CMK (cell line): ENCODE measurements at regions not wholly inside any gene's neighbourhood (a gene's known extent, or its start where the extent isn't known, plus 50 kb on each side); places are given as distances from the start of the nearest gene placed in this dataset.
"Not testable (repeated sequence)": the region's sequence is repeated elsewhere in the genome, so short reads cannot be mapped to it uniquely, and the experiment has no call there.

ENCODE experiments used
- DNase-seq: peaks from one replicate; pipeline ENCODE4 v3.0.0-alpha.2; 2010; ENCODE audit warnings: low read depth

DNA sequence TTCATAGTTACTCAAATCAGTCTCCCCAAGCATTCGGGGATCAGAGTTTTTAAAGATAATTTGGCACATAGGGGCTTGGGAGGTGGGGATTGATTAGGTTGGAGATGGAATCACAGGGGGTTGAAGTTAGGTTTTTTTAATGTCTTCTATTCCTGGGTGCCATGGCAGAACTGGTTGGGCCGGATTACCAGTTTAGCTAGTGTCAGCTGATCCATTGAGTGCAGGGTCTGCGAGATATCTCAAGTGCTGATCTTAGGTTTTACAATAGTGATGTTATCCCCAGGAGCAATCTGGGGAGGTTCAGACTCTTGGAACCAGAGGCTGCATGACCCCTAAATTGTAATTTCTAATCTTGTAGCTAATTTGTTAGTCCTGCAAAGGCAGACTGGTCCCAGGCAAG is 163.5 kb upstream of the ATP10A start:
- not testable (repeated sequence) for DNase-seq

DNA sequence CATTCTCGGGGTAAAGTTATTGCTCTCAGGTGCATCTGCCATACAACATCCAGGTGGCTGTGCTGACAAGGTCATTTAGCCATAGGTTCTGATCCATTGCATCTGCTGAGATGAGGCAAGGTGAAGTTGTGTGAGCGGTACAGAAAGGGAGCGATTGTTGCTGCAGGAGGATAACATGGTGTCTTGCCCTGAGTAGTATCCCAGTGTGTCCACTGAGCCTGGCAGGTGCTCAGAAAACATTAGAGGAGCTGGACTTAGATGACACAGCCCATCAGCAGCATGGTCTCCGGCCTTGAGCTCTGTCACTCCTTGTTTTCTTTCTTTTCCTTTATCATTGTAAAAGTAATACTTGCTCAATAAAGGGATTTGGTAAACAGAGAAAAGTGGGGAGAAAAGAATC is 161.1 kb upstream of the ATP10A start:
- DNase-seq, result no peak

GRCh38 chr15:26023691-26024090 is 160.6 kb upstream of the ATP10A start:
- no peak for DNase-seq

GRCh38 chr15:26023231-26023630 is 160.1 kb upstream of the ATP10A start:
- no peak for DNase-seq

- no peak for DNase-seq
Measured at GRCh38 chr15:26020871-26021270, 157.7 kb upstream of the ATP10A start.

DNA sequence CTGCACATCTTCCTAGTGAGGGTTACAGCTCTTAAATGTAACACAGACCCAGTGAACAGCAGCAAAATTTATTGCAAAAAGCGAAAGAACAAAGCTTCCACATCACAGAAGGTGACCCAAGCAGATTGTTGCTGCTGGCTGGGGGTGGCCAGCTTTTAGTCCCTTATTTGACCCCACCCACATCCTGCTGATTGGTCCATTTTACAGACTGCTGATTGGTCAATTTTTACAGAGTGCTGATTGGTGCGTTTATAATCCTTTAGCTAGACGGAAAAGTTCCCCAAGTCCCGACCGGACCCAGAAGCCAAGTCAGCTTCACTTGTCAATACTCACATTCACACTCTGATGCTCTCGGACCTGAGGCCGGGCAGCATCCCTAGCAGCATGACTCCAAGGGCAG is 154.5 kb upstream of the ATP10A start:
- DNase-seq, result no peak

DNA sequence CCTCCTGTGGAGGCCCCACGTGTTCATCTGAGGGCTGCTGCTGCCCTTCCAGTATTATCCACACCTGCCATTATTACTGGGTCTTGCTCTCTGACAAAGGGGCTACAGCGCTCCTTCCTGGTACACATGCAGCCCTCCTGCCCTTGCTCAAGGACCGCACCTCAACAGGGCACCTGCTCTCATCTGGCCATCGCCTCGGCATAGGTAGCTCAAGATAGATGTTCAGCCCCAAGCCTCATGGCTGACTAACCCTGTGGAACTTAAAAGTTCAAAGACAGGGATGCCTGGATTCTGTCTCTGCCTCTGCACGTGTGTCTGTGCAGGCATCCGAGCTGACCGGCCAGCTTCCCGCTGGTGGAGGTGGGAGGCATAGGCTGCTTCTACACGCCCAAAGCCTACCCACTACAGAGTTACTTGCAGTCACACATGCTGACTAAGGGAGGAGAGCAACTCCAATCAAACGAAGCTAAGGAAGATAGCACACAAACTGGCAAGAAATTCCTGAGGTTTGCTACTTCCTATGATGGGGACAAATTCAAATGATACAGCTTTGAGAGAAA is 152.5 kb upstream of the ATP10A start:
- no peak for DNase-seq

GRCh38 chr15:26013981-26014380 is 150.9 kb upstream of the ATP10A start:
- no peak for DNase-seq

- DNase-seq, result no peak
Measured at GRCh38 chr15:26011916-26012315, 148.8 kb upstream of the ATP10A start.

DNA sequence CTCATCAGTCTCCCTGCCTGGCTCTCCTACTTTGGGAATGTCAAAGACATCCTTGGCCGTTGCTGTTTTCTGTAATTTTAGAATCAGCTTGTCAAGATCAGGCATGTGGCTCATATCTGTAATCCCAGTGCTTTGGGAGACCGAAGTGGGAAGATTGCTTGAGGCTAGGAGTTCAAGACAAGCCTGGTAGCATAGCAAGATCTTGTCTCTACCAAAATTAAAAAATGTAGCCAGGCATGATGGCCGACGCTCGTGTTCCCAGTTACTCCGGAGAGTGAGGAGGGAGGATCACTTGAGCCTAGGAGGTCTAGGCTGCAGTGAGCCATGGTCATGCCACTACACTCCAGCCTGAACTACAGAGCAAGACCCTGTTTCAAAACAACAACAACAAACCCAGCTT is 144.0 kb upstream of the ATP10A start:
- DNase-seq, result no peak

DNA sequence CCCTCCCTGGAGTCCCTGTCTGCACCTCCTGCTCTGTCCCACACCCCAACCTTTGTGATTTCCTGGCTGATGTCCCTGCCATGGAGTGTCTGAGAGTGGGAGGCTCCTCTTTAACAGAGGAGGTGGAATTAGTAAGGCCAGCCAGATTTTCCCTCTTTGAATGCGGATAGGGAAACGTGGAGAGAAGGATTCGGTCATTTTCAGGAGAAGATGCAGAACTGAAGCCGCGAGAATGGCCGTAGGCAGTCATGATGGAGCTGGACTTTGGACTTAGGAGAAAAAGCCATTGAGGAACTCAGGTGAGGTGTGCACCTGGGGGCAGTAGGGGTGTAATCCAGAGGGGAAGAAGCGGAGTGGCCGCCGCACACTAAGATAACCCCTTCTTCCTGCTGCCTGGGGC is 138.1 kb upstream of the ATP10A start:
- no peak for DNase-seq

- no peak for DNase-seq
Measured at GRCh38 chr15:25993506-25993905, 130.4 kb upstream of the ATP10A start.

- DNase-seq, result no peak
Measured at GRCh38 chr15:25990220-25990619, 127.1 kb upstream of the ATP10A start.

DNA sequence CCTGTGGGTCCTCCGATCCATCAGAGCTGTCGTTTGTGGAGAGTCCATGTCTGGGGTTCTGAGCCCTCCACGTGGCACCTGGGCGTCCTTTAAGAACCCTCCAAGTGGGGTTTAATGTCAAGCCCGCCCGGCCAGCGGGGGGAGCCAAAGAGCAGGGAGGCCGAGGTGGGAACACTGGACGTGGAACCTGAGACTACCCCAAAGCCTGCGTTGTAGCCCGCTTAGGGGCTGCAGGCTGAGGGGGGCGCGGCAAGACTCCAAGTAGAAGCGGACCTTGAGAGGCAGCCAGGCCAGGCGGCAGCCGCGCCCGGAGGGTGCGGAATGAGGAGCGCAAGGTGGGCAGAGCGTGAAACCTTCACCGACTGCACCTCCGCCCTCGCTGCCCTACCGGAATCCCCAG is 126.2 kb upstream of the ATP10A start:
- DNase-seq, result no peak

GRCh38 chr15:25988716-25989115 is 125.6 kb upstream of the ATP10A start:
- not testable (repeated sequence) for DNase-seq

DNA sequence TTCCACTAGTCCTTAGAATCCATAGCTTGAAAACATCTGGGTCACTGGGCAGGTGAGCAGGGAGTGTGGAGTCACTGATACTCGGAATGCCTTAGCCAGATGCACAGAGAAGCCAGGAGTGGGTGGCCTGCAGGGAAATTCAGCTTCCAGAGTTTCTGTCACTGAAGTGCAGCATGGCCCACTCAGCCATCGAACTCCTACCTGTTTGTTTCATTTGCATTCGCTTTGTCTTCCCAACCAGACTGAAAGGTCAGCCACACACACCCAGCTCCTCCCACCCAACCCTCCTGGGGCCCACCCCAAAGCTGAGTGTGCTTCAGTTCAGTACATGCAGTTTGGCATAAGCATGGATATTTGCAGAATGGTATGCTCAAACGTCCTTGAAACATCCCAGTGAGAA is 124.5 kb upstream of the ATP10A start:
- no peak for DNase-seq

- no peak for DNase-seq
Measured at GRCh38 chr15:25985165-25985564, 122.0 kb upstream of the ATP10A start.

GRCh38 chr15:25982736-25983135 is 119.6 kb upstream of the ATP10A start:
- DNase-seq, result no peak

GRCh38 chr15:25981114-25981513 is 118.0 kb upstream of the ATP10A start:
- DNase-seq, result no peak

DNA sequence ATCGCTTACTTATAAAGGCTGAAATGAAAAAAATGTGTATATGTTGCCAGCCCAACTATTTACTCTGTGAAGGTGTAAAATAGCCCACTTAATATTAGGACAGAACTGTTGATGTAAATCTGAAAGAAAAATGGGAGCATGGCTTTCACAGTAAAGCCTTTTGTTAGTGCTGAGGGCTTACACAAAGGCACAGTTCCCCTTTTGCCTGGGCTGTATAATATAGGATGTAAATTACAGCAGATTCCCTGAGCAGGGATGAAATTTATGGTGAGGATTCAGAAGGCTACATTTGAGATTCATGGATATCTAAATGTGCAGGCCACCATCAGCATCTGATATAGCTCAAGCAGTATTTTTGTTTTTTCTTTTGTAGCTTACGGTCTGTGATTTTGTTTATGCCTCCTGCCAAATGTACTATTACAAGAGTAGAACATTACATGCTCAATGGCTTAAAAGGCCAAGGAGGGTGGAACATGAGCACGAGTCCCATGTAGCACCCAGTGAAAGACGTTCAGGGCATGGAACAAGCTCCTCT is 109.1 kb upstream of the ATP10A start:
- DNase-seq, result no peak

DNA sequence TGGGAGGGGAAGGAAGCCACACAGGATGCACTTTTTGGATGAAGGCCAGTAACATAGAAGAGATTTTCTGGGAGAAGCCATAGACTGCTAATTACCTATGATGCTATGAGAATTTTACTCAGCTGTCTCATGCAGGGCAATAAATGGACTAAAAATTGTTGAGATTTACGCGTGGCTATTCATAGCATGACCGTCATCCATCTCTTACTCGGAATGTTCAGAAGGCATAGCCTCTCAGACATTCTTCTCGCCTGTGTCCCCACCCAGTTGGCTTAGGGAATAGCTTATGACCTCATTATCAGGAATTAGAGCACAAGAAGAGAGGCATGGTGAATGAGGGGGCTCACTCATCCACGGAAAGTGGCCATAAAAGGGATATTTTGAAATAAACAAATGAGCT is 107.9 kb upstream of the ATP10A start:
- DNase-seq, result no peak

DNA sequence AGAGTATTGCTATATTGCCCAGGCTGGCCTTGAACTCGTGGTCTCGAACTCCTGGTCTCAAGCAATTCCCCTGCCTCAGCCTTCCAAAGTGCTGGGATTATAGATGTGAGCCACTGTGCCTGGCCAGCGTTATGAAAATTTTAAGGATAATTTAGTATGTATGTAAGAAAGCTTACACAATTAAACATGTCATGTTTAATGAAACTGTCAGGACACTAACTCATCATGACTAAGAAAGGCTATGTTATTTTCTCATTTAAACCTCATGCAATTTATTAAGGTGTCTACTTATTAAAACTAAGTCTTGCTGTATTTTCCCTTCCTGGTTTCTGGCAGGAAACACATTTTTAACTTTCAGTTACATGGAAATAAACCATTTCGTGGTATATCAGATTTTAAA is 106.8 kb upstream of the ATP10A start:
- no peak for DNase-seq

- no peak for DNase-seq
Measured at GRCh38 chr15:25967116-25967515, 104.0 kb upstream of the ATP10A start.

DNA sequence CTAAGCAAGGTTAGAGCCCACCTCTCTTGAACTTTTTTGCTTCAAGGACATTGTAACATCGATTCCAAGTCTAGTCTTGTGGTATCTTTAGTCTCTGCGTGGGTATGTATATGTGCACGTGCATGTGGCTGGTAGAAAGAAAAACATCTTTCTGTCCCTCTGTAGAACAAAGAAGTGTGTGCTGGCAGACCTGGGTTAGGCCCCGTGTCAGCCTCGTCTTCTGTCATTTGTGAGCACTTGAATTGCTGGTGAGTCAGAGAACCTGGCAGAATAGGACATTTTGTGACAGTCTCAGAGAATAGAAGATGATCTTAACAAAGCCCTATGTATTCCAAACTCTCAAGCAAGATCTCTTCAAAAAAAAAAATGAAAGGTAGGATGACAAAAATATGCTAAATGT is 102.2 kb upstream of the ATP10A start:
- DNase-seq, result no peak

DNA sequence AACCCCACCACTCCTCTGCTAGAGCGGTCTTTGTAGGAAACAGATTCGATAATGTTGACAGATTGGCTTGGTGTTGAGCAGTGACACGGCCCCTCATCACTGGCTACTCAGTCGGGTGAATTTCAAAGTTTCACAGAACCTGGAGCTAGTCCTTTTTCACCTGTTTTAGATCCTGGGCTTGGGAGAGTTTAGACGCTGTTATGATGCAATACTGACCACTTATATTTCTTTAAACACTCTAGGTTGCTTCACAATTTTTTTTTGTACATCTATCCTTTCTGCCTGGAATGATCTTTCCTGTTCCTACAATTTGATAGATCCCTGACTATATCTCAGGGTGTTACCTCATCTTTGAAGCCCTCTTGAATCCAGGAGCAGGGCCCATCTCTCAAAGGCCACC is 97.1 kb upstream of the ATP10A start:
- DNase-seq, result no peak
